ENCODE measurements at regions not wholly inside any gene's neighbourhood (a gene's known extent, or its start where the extent isn't known, plus 50 kb on each side); places are given as distances from the start of the nearest gene placed in this dataset.
"Not testable (repeated sequence)": the region's sequence is repeated elsewhere in the genome, so short reads cannot be mapped to it uniquely, and the experiment has no call there.

GRCh38 chr18:22745966-22746365 lies 187.2 kb upstream of the RBBP8 start:
- Mint-ChIP-seq H3K9me3 (ENCODE audit: unreplicated experiment) (peaks cover 21% of the 10 kb centered on the region), H3K27me3 (ENCODE audit: unreplicated experiment) (peaks cover 19% of the 10 kb centered on the region), H3K36me3 (ENCODE audit: unreplicated experiment) (no peaks in the 10 kb centered on the region), H3K4me3 (ENCODE audit: unreplicated experiment) (no peak overlapping the region), H3K27ac (ENCODE audit: unreplicated experiment) (no peak overlapping the region), H3K4me1 (ENCODE audit: unreplicated experiment) (no peaks in the 10 kb centered on the region)
- no peak for TF ChIP-seq CTCF (IDR thresholded peaks at IDR 0.05)
- no peak for DNase-seq (ENCODE audit: extremely low spot score, unreplicated experiment)

GRCh38 chr18:22752014-22752413 lies 181.1 kb upstream of the RBBP8 start:
- DNase-seq (ENCODE audit: extremely low spot score, unreplicated experiment) = no peak
- TF ChIP-seq CTCF (IDR thresholded peaks at IDR 0.05) = no peak
- Mint-ChIP-seq H3K4me1 (ENCODE audit: unreplicated experiment) (no peaks in the 10 kb centered on the region), H3K4me3 (ENCODE audit: unreplicated experiment) (no peak overlapping the region), H3K9me3 (ENCODE audit: unreplicated experiment) (no peaks in the 10 kb centered on the region), H3K36me3 (ENCODE audit: unreplicated experiment) (no peaks in the 10 kb centered on the region), H3K27ac (ENCODE audit: unreplicated experiment) (no peak overlapping the region), H3K27me3 (ENCODE audit: unreplicated experiment) (peaks cover 36% of the 10 kb centered on the region)

DNA sequence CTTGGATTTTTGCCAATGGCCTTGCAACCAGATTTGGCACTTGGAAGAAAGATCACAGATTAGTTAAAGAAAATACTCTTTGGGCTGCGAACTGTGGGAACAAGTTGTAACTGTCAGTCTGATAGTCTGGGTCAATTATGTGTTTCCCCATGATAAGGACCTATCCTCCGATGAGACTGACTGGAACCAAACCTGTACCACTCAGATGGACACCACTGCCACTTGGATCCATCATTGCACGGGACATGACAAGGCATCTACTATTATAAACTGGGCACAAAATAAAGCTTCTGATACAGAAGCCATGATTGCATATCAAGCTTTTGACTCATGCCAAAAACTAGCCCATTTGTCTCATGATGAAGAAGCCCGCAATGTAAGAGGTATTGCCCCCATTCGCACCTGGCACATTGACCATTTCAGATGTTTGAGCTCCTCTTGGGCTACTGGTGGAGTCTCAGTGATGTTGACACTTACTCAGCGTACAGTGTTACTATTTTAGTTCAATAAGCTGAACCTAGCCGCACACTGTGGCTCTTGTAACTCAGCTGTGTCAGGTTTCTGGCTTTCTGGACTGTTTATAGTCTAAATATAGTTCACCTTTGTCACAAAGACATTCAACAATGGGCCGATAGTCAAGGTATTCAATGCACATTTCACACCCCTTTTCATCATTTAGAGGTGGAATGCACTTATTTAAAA lies 179.8 kb upstream of the RBBP8 start:
- H3K4me3 Mint-ChIP-seq (ENCODE audit: unreplicated experiment) = no peak overlapping the region
- DNase-seq (ENCODE audit: extremely low spot score, unreplicated experiment) = no peak
- H3K27ac Mint-ChIP-seq (ENCODE audit: unreplicated experiment) = no peak overlapping the region
- no peak for TF ChIP-seq CTCF (IDR thresholded peaks at IDR 0.05)
- no peaks in the 10 kb centered on the region for H3K4me1 Mint-ChIP-seq (ENCODE audit: unreplicated experiment)
- H3K27me3 Mint-ChIP-seq (ENCODE audit: unreplicated experiment) = peaks cover 39% of the 10 kb centered on the region
- H3K9me3 Mint-ChIP-seq (ENCODE audit: unreplicated experiment) = no peaks in the 10 kb centered on the region
- no peaks in the 10 kb centered on the region for H3K36me3 Mint-ChIP-seq (ENCODE audit: unreplicated experiment)

DNA sequence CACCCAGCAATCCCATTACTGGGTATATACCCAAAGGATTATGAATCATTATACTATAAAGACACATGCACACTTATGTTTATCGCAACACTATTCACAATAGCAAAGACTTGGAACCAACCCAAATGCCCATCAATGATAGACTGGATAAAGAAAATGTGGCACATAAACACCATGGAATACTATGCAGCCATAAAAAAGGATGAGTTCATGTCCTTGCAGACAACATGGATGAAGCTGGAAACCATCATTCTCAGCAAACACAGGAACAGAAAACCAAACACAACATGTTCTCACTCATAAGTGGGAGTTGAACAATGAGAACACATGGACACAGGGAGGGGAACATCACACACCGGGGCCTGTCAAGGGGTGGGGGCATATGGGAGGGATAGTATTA lies 169.1 kb upstream of the RBBP8 start:
- H3K27ac Mint-ChIP-seq (ENCODE audit: unreplicated experiment); H3K9me3 Mint-ChIP-seq (ENCODE audit: unreplicated experiment); H3K4me1 Mint-ChIP-seq (ENCODE audit: unreplicated experiment); DNase-seq (ENCODE audit: extremely low spot score, unreplicated experiment); H3K36me3 Mint-ChIP-seq (ENCODE audit: unreplicated experiment); H3K4me3 Mint-ChIP-seq (ENCODE audit: unreplicated experiment): not testable (repeated sequence)
- peaks cover 53% of the 10 kb centered on the region for H3K27me3 Mint-ChIP-seq (ENCODE audit: unreplicated experiment)

DNA sequence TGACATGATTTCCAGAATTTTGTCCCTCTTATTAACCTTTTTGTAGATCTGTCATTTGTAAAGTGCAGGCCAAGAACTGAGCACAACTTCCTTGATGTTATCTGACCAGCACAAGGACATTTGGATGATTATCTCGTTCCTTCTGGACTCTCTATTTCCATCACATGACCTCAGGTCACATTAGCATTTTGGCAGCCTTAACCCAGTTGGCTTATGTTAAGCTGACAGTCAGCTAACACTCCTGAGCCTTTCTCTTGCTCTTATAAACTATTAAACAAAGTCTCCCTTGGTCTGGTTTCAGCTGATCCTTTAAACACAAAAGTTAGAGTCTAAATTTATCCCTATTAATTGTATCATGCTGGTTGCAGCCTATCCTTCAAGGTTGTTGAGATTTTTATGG lies 167.2 kb upstream of the RBBP8 start:
- TF ChIP-seq CTCF (IDR thresholded peaks at IDR 0.05) = no peak
- H3K4me1 Mint-ChIP-seq (ENCODE audit: unreplicated experiment) = no peaks in the 10 kb centered on the region
- no peaks in the 10 kb centered on the region for H3K9me3 Mint-ChIP-seq (ENCODE audit: unreplicated experiment)
- no peak for DNase-seq (ENCODE audit: extremely low spot score, unreplicated experiment)
- peaks cover 40% of the 10 kb centered on the region for H3K27me3 Mint-ChIP-seq (ENCODE audit: unreplicated experiment)
- no peaks in the 10 kb centered on the region for H3K36me3 Mint-ChIP-seq (ENCODE audit: unreplicated experiment)
- no peak overlapping the region for H3K27ac Mint-ChIP-seq (ENCODE audit: unreplicated experiment)
- no peak overlapping the region for H3K4me3 Mint-ChIP-seq (ENCODE audit: unreplicated experiment)

GRCh38 chr18:22767653-22768052 lies 165.5 kb upstream of the RBBP8 start:
- H3K27ac Mint-ChIP-seq (ENCODE audit: unreplicated experiment) = no peak overlapping the region
- H3K9me3 Mint-ChIP-seq (ENCODE audit: unreplicated experiment) = peaks cover 12% of the 10 kb centered on the region
- no peak for DNase-seq (ENCODE audit: extremely low spot score, unreplicated experiment)
- no peak overlapping the region for H3K4me3 Mint-ChIP-seq (ENCODE audit: unreplicated experiment)
- H3K27me3 Mint-ChIP-seq (ENCODE audit: unreplicated experiment) = peaks cover 24% of the 10 kb centered on the region
- H3K4me1 Mint-ChIP-seq (ENCODE audit: unreplicated experiment) = no peaks in the 10 kb centered on the region
- TF ChIP-seq CTCF (IDR thresholded peaks at IDR 0.05) = no peak
- no peaks in the 10 kb centered on the region for H3K36me3 Mint-ChIP-seq (ENCODE audit: unreplicated experiment)
